HG03457 (cell line): ENCODE measurements at regions not wholly inside any gene's neighbourhood (a gene's known extent, or its start where the extent isn't known, plus 50 kb on each side); places are given as distances from the start of the nearest gene placed in this dataset.

ENCODE experiments used
- ATAC-seq: cut with Tn5 transposase; IDR thresholded peaks from one replicate; pipeline ENCODE4 v1.9.1; 2021; ENCODE audit warnings: moderate number of reproducible peaks; ENCODE audit not compliant: unreplicated experiment

DNA sequence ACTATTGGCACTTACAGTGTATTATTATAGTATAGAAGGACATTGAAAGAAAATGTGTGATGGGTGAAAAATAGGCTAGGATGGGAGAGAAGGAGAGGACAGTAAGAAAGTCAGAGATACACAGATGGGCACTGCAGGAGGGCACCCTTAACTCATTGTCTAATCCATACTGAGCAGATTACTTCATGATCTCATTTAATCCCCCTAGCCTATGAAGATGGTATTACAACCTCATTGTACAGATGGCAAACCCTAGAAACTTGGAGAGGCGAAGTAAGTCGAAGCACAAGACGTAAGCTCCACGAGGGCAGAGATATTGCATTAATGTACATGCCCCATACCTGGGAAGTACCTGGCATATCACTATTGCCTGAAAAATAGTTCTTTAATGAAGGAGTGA lies 346.9 kb upstream of the DAB1 start:
- ATAC-seq, result peak; percentile 69

DNA sequence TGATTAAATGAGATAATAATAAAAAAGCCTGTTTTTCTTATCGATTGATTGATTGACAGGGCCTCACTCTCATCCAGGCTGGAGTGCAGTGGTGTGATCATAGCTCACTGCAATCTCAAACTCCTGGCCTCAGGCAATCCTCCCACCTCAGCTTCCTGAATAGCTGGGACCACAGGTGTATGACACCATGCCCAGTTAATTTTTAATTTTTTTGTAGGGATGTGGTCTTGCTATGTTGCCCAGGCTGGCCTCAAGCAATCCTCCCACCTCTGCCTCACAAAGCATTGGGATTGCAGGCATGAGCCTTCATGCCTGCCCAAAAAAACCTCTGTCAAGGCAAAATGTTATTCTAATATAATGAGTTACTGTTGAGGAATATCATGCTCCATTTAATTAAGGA lies 346.4 kb upstream of the DAB1 start:
- no peak for ATAC-seq

DNA sequence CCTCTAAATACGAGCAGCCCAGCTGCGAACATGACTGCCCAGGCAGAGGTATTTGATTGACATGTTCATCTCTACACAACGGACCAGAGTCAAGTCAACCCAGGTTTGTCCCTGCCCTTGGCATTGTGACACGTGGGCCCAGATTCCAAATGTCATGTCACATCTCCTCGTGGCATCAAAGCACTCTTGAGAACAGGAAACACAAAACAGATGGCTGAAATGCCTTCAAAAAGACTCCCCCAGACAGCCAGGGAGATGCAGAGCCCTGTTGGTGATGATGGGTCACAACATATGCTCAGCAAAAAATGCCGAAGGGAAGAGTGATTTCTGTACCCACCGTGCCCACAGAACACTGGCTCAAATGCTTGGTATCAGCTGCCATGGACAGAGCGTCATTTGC lies 337.8 kb upstream of the DAB1 start:
- ATAC-seq, result no peak

DNA sequence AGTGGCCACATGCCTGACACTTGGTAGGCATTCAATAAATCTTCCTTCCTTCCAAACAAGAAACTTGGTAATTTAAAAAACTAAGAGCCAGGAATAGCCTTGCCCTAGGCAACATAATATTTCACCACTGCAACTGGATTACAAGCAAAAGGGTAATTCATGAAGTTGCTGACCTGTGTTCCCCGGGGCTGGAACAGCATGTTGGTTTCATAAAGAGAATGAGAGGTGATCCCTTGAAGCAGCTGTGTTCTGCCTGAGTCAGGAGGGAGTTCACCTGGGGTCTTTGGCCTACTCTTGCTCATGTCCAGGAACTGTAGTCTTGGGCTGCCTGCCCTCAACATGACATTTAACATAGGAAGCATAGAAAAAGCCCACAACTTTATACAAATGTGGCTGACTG lies 329.0 kb upstream of the DAB1 start:
- ATAC-seq, result no peak

DNA sequence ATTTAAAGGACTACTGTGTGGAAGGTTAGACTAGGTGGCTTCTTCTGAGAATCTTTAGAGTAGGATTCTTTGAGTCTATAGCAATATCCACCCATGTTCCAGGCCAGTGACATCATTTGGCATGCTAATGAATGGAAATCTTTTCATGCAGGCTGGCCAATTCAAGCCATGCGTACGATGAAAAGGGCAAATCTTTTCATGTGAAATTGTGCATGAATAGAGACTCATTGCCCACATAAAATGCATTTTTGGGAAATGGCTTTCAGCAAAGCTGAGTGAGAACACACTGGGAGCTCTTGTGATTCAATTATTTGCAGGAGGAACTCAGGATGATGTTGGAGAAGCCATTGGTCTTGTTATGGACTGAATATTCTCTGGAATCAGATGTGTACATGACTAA lies 324.9 kb upstream of the DAB1 start:
- ATAC-seq, result no peak

DNA sequence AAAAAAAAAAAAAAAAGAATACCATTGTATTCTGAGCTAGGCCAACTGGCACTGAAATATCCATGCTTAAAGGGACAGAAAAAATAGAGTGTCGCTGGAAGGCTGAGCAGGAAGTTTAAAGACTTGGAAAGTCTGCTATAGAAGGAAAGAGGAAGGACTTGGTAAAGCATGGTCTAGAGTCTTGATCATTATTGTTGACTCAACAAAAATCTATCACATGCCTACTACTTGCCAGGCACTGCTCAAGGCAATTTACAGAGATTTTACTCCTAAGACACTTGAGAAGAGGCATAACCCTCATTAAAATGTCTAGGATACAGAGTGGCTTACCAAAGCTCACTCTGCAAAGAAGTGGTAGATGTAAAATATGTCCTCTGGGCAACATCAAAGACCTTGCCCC lies 324.0 kb upstream of the DAB1 start:
- no peak for ATAC-seq

DNA sequence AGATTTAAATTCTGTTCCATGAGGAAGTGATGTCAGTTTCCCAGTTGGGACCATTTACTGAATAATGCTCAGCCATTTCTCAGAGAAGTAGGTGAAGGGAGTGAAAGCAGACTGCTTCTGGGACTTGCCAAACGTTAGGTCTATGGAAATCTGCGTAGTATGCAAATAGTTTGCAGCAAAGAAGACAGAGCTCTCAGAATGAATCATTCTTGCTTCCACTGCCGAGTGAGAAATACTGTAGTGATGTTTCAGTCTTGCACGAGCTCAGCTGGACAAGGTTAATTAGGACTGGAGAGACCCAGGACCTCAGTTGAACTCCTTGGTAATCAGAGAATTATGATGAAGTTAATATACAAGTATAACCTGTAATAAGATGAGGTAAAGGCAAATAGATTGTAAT lies 317.7 kb upstream of the DAB1 start:
- no peak for ATAC-seq

DNA sequence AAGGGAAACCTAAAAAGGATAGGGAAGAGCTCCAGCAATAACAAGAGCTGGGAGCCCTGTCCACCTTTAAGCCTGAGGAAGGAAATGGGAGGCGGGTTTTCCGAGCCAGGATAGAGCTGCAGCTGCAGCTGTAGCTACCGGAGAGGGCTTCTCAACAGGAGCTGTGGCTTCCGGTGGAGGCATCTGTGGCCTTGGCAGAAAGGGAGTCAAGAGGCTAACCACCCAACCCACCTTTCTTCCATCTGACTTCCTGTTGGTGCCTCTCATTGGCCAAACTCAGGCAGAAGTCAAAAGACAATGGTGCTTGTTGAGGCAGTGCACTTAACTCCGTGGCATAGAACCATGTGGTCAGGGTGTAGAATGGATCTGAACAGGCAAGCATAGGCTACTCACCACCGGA lies 313.1 kb upstream of the DAB1 start:
- no peak for ATAC-seq

DNA sequence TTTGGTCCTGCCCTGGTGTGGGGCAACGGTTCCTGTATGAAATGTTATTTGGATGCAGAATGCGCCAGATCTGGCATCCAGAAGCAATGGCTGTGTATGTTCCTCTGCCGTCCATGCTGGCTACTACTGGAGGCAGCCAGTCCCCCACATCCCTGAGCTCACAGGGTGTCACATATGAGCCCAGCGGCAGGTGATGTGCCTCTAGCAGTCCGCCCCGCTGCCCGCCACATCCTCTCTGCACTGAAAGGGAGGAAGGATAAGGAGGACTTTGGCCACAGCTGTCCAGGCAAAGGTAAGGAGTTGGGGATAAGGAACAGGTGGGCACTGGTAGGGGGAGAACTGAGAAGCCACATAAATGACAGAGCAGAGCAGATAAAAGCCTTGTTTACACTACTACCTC lies 305.3 kb upstream of the DAB1 start:
- no peak for ATAC-seq

DNA sequence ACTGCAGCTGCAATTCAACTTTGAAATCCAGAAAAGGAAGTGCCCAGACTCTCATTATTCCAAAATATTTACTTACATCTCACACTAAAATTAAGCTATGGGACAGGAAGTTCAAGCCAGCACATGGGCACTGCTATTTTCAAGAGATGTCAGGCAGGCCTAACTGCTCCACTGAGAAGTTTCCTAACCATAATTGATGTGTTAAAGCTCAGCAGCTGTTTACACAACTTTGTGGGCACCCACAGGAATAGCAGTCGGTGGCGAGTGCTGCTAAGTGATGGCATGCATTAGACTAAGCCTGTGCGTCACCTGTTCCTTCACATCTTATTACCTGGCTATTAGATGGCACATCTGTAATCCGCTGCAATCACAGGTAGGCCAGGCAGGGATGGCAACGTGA lies 303.3 kb upstream of the DAB1 start:
- ATAC-seq, result no peak

DNA sequence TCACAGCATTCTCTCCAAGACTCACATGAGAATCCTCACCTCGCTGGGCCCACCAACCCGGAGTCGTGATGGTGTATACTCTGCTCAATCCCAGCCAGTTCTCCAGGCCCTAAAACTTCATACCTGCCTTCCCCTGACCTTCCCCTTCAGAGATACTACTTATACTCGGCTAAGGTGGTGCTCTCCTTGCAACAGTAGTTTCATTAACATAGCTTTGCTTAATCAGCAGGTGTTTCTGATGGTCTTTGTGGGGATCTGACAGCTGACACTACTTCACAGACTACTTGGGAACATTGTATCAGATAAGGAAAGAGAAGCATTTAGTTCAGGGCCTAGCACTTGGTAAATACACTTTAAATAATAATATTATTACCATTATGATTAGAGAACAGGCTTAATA lies 301.5 kb upstream of the DAB1 start:
- ATAC-seq, result no peak

DNA sequence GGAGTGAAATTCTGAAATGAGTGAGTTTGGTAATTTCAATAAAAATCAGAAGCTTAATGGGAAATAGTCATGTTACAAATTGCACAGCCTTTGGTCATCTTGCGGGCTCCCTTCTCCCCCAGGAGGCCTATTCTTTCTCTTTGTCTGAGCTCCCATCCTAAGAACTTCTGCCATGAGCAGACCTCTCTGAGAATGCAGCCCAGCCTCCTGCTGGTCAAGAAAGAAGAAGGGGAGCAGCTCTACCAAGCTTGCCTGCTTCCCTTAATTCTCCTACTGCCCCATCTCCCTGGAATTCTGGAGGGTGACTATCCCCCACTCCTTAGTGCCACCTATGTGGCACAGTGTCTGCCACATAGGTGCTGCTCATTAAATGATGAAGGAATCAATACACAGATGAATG lies 300.7 kb upstream of the DAB1 start:
- no peak for ATAC-seq

DNA sequence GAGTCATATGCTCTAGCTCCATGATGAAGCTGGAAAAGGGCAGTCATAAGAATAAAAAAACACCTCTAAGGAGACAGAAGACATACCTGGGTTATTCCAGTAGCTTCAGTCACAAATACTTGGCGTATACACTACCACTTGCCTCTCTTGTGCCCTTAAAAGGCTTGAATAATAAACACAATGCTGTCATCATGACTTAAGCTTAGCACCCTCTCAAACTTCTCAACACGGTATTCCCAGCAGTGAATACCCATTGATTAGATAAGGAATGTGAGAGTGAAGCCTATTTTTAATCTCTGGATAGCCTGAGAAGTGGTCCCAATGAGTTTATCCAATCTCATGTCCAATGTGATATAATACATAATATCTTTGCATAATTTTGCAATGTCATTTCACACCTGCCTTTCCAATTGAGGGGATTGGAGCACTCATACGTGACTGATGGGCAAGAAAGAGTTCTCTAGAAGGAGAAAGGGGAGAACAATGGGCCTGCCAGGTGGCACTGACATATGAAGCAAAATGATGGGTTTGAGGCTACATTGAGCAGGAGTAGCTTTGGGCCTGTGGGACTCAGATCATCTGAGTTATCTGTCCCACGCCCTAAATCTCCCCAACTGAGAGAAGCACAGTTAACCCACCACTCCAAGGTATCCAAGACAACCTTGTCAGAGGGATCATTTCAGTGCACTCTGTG lies 298.6 kb upstream of the DAB1 start:
- ATAC-seq, result no peak

DNA sequence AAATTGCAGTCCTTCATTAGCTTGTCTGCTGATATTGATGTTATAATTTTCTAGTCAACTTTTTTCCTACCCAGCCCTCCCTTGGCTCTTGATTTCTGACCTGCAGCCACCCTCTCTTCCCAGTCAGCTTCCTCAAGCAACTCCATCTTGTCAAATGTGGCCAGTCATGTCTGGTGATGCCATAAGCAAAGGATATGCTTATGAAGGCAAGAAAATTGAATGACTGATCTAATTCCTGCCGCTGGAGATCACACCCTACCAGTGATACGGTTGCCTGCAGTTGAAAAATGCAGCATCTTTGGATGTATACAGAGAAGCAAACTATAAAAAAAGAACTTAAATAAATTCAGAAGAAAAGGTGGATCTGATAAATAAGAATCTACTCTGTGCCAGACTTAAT lies 297.1 kb upstream of the DAB1 start:
- ATAC-seq, result no peak

DNA sequence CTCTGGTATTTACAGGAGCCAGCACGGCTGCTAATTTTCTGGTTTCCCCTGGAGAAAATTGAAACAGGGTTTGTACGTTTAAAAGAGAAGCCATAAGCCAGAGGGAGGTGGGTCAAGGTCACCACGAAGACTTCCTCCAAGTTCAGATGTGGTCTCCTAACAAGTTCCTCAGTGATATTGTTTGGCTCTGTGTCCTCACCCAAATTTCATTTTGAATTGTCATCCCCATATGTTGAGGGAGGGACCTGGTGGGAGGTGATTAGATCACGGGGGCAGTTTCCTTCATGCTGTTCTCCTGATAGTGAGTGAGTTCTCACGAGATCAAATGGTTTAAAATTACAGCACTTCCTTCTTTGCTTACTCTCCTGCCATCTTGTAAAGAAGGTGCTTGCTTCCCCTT lies 295.4 kb upstream of the DAB1 start:
- no peak for ATAC-seq

DNA sequence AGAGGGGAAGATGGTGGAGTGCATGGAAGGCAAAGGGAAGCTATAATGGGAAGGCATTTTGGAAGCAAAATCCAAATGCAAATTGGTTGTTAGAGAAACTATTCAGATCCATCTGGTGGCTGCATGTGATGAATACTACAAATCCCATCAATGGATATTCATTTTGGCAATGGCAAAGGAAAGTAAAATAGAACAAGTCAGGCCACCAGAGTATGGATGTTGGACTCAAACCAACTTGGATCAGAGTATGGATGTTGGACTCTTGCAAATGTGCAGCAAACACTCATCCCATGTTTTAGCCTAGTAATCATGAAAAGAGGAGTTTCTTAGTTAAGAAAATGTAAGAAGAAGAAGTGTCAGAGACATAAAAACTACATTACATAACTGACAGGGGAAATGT lies 289.6 kb upstream of the DAB1 start:
- ATAC-seq, result no peak

DNA sequence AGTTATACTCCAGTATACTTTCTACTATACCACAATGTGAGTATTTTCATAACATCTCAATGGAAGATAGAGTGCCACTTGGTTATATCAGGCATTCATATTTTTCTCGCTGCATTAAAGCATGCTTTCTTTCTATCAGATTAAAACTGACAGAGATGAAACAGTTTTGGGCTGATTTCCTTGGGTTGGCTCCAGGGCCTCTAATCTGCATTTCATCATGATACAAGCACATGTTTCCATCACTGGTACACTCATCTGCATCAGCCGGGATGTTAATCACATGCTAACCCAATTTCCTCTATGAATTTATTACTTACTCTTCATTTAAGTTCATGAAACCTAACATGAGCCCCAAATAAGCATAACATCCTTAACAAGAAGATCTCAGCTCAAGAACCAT lies 289.0 kb upstream of the DAB1 start:
- no peak for ATAC-seq

DNA sequence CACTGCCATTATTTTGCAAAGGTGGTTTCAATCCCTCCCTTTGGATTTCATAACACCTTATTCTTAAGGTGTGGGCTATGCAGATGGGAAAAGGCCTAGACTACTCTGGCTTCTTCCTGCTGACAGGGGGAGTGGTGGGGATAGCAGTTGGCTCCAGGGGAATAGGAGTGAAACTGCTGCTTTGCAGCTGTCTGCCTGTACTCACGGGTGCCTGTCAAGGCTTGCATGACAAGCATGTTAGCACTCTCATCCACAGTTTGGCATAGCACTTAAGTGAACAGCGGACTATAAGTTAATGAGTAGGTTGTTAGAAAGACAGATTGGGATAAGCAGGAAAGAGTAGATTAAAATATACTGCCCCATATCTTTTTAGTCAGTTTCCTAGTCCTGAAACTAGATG lies 287.5 kb upstream of the DAB1 start:
- ATAC-seq, result no peak

DNA sequence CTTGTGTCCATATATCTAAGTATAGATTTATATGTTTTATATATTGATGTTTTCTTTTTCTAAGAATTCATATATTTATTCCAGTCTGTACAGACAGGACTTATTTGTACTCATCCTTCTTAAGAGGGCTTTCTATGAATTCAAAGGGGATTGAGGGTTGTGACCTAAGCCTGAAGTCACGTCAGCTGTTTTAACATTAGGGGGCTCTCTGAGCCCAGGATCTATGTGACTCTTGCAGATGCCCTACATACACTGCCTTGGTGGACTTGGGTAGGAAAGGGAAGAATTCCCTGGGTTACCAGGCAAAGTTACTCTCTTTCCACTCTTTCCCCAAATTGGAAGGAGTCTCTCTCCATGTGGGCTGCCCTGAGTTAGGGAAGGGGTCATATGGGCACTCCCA lies 283.8 kb upstream of the DAB1 start:
- ATAC-seq, result no peak

DNA sequence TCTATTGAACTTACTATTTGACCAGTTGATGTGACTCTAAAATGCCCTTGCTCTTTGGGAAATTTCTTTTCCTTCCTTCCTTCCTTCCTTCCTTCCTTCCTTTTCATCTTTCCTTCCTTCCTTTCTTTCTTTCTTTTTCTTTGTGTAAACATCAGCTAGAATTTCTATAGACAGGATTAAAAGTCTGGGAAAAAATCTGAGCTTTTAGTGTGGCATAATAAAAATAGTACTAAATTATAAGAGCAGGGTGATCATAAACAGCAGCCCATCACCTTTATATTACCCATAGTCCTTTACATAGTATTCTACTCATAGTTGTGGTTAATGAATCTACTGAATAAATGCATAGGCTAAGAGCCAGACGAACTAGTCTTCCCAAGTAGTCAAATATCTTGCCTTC lies 281.0 kb upstream of the DAB1 start:
- no peak for ATAC-seq

DNA sequence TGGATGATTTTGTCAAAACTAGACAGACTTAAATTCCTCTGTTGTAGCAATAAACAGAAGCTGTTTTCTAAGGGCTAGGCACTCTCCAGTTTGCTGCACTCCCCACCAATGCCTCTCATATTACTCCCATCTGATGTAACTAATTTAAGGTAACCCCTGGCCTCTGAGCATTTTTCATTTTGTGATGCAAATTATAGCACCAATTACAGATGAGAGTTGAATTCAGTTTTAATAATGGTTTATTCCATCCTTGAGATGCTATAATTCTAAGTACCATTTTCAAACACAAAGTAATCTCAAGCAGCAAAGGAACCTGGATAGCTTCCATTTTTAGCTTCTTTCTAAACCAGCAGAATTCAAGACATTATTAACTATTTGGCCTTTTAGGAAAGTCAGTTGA lies 280.4 kb upstream of the DAB1 start:
- ATAC-seq, result no peak

DNA sequence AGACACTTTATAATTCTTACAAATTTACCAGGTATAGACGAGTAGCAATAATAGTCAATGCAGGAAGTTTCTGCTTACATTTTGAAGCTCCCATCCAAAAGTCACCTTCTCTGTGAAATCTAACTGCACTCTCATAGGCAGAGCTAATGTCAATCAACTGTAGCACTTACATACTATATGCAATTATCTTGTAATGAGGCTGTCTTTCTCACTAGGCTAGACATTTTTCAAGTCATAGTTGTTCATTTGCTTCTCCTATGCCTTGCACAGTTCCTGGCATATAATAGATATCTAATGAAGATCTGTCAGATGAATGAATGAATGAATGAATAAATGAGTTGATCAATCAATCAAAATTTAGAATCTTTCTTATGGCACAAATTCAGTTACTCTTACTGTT lies 273.0 kb upstream of the DAB1 start:
- no peak for ATAC-seq

DNA sequence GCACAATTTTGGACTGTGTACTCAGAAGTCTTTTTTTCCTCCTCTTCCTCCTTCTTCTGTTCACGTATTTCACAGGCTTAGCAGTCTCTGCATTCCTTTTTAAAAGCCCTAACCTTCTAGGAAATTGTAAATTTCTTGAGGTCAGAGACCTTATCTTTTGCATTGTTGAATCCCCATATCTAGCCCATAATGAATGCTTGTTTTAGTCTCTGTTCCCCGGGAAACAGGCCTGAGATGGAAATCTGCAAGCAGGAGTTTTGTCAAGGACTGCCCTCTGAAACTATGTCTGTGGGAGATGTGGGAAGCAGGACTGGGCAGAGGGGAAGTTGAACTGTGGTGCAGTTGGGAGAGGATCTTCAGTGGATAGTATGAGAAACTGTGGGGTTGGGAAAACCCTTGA lies 272.2 kb upstream of the DAB1 start:
- ATAC-seq, result no peak

DNA sequence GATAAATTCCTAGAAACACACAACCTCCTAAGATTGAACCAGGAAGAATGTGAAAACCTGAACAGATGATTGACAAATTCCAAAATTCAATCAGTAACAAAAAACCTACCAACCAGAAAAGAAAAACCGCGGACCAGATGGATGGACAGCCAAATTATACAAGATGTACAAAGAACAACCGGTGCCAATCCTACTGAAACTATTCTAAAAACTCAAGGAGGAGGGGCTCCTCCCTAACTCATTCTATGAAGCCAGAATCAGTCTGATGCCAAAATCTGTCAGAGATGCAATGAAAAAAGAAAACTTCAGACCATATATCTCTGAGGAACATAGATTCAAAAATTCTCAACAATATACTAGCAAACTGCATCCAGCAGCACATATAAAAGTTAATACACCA lies 262.4 kb upstream of the DAB1 start:
- no peak for ATAC-seq
